HG03439 (cell line): ENCODE measurements at regions not wholly inside any gene's neighbourhood (a gene's known extent, or its start where the extent isn't known, plus 50 kb on each side); places are given as distances from the start of the nearest gene placed in this dataset.
"Not testable (repeated sequence)": the region's sequence is repeated elsewhere in the genome, so short reads cannot be mapped to it uniquely, and the experiment has no call there.

Source experiments
- ATAC-seq: cut with Tn5 transposase; IDR thresholded peaks from one replicate; pipeline ENCODE4 v1.9.1; 2021; ENCODE audit warnings: mild to moderate bottlenecking, moderate library complexity; ENCODE audit not compliant: unreplicated experiment

DNA sequence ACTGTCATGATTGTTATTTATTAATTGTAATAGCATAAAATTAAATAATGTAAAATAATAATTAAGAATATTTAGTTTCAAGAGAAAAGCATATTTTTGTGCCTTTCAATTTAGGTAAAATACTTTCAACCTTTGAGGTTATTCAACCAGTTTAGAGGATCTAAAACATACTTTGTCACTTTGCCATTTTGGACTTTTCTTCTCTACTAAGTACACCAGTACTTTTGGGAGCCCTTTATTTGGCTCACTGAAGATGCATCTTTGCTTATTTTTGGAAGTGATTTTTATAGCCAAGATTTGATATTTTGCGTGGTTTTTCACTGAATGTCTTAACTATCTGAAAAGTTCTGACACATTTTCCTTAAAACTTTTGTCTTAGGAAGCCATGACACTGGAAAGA lies 860.5 kb downstream of the SORCS1 start:
- ATAC-seq: no peak

DNA sequence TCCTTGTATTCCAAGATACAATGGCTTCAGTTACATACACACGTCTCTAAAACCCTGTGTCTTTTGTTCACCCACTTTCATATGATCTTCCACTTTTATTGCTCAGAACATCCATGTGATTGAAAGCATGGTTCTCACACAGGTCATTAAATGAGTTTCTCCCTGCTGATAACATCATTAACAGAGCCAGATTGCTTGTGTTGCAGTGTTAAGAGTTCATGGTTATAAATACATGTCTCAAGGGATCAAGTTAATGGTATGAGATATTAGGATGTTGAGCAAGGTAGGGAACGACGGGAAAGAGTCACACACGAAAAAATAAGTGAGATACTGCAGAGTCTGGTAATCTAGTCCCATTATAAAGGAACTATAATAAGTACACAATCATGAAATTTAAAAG lies 861.5 kb downstream of the SORCS1 start:
- no peak for ATAC-seq

DNA sequence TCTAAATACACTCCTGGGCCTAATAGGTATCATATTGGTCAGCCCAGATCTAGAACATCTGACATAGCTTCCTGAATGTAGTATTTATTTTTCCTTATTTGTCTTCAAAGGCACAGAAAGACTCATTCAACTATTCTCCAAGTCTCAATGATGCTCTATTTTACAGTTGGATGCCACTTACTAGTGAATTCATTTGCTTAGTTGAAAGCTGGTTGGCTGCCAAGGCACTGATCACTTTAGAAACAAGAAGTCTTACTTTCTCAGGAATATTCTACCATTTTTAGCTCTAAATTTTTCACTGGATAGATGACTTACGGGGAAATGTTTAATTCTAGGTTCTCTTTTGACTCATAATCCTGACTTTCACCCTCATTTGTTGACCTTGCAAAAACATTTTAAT lies 863.4 kb downstream of the SORCS1 start:
- no peak for ATAC-seq

DNA sequence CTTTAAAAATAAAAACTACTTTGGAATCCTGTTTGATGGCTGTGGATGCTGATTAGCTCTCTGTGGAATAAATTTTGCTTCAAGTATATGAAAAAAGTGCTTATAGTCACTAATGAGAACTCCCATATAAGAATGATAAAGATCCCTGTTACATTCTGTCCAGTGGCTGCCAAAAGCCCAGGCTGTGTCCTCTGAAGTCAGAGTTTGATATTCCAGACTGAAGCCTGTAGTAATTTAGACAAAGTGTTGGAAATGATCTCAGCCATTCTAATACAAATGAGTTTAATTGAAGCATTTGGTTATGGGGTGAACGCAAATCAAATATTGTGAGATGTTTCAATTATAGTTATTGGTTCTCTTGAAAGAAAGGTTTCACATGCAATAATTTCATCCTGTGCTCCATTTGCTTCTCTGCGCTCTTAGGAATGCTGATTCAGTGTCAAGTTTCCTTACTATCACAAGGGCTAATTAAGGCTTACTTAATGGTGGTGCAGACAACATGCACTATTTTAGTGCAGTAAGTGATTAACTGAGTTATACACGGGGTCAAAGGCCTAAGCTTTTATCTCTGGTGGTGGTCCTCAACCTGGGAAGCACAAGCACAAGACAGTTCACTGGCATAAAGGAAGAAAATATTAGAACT lies 867.6 kb downstream of the SORCS1 start:
- no peak for ATAC-seq

DNA sequence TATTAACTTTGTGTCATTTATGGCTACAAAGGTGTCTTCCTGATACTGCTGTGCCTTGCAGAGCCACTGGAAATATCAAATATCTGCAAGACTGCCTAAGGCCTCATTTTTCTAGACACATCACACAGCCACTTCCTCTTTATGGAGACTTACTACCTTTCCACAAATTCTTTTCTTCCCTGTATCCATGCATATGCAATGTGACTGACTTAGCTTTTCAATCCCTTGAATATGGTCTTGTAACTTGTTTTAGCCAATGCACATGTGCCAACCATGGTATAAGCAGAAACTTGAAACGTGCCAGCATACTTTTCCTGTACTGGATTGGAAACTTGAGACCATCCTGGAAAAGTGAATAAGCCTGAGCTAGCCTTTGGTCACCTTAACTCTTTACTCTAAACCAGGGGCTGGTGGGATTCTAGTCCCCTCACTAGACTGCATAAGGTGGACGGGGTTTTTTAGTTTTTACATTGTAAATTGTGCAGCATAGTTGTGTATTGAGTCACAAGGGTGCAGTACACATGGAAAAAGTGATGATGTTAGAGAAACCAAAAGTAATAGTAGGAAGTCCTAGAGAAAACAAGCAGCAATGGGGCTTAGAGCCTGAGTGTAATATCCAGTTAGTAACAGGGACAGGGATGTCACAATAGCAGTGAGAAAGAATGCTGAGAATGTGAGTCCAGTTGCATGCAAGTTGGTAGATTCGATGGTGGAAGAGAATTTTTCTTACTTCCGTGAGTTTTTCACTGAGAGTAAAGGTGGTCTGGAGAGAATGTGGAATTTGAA lies 879.5 kb downstream of the SORCS1 start:
- no peak for ATAC-seq

DNA sequence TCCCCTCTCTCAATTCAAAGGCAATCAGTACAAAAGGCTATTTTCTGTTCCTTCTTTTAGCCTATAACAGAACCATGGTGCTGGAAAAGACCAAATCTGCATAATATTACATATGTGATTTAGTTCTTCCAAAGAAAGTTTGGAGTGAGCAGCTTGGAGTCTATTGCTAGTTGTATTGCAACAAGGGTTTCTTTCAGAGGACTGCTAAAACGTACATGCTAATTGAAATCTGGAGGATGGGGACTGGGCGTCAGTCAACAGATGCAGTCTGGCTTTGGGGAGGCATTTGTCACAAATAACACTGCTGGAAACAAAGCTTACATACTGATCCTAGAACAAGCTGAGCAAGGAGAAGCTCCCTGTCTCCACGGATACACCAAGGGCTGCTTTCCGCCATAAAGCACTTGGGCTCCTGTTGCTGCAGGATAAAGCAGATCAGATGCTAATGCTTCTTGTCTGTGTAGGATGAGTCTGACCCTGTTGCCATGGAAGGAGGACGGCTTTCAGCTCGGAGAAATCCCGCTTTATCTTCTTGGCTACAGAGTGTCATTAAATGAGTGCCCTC lies 883.5 kb downstream of the SORCS1 start:
- ATAC-seq: no peak

DNA sequence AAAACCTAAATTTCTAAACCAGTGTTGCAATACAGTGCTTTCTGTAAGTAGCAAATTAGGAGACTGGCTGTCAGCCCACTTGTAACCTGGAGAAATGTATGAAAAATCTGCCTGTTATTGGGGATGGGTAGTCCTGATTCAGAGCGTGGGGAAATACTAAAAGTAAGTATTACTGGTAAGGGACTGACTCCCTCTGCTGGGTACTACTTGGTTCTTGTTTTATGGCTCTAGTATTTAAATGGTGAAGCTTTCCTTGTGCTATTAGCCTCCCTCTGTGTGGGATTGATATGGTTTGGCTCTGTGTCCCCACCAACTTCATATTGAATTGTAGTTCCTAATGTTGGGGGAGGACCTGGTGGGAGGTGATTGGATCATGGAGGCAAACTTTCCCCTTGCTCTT lies 886.1 kb downstream of the SORCS1 start:
- no peak for ATAC-seq

DNA sequence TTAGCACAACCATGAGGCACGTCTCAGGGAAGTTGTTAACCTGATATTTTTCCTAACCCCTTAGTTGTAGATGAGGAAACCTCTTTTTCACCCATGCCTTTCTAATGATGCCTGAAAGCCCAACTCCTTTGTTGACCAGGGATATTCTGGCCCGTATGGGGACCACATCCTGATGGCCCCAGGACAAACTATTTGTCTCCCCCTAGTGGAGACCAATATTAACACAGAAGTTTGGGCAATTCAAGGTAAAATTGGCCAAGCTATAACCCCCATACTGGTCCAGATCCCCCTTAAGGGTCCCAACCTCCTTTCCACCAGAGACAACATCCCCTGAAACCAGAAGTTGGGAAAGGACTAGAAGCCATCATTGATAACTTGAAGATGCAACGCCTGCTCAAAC lies 893.3 kb downstream of the SORCS1 start:
- no peak for ATAC-seq

DNA sequence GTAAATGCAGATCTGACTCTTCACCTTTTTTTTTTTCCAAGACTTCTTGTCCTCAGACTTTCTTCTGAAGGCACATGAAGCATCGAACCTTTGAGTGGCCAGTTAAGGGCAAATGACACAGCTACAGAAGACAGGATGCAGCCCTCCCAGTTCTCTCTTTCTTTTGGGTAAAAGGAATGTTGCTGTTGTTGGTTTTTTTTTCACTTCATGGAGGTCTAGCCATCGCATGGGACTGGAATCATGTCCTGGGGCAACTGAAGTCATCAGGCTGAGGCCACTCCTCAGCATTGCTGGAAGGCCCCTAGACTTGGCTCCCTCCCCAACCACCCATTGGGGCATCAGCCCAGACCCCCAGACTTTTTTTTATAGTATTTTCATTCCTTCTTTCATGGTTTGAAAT lies 896.5 kb downstream of the SORCS1 start:
- ATAC-seq: no peak

DNA sequence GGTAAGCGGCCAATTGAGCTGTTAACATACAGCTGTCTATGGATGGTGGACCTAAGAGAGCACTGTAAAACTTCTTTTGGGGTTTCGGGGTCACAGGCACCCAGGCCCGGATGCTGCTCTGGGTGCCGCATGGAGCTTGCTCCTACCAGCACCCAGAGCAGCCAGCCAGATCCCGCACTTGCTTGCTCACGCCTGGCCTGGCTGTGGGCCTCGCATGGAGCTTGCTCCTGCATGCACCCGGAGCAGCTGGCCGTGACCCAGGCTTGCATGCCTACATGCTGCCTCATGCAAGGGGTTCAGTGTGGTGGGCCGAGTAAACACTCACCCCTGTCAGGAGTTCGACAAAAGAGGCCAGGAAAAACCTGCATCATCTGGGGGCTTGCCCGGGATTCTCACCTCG lies 896.9 kb downstream of the SORCS1 start:
- ATAC-seq: no peak

DNA sequence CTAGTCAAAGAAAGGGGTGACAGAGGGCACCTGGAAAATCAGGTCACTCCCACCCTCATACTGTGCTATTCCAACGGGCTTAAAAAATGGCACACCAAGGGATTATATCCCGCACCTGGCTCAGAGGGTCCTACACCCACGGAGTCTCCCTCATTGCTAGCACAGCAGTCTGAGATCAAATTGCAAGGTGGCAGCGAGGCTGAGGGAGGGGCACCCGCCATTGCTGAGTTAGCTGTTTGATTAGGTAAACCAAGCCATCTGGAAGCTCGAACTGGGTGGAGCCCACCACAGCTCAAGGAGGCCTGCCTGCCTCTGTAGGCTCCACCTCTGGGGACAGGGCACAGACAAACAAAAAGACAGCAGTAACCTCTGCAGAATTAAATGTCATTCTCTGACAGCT lies 907.1 kb downstream of the SORCS1 start:
- not testable (repeated sequence) for ATAC-seq

DNA sequence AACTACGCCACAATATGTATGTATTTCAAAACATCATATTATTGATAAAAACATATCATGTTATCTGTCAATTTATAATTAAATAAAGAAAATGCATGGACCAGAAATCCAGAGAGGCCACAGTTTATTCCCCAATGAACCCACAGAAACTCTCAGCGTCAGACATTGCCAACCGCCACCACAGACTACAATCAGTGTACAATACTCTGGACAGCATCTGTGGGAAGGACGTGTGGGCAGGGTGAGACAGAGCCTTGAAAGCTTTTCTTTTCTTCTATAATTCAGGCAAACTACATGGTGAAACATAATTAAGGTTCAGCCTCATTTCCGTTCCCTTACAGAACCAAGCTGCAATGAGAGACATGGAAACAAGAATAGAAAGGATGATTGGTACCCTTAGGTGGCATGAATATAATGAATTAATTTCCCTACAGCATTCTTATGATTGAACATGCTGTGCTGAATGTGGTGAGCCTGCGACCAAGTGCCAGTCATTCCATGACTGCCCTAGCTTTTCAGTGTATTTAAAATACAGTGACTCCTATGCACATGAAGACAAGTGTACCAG lies 909.3 kb downstream of the SORCS1 start:
- no peak for ATAC-seq

DNA sequence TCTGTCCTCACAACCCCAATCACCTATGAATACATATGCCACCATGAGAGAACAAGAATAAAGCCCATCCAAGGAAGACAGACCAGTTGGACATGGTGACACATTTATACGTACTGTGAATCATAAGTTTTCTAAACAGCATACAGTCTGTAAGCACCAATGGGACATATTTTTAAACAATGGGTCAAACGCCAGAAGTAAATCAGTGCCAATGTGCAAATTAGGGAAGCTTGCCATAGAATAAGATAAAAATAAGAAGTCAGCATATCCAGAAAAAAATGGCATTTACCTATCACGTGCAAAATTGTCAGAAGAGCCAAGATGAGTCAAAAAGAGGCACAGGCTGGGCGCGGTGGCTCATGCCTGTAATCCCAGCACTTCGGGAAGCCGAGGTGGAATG lies 910.4 kb downstream of the SORCS1 start:
- no peak for ATAC-seq

DNA sequence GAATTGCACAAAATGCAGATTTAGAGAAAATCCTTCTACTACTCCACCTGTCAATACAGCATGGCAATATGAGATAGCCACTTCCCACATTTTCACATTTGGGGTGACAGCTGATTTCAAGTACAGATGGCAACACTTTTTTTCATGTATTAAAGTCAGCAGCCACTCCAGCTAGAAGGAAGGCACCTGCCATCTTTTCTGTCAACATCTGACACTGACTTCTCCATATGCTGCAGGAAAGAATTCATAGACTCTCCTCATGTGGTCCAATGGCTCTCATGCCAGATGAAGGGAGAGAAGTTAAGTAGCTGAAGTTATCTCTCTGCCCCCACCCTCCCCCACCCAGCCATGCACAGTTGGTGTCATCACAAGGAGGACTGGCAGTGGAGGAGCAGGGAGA lies 912.0 kb downstream of the SORCS1 start:
- ATAC-seq: no peak

DNA sequence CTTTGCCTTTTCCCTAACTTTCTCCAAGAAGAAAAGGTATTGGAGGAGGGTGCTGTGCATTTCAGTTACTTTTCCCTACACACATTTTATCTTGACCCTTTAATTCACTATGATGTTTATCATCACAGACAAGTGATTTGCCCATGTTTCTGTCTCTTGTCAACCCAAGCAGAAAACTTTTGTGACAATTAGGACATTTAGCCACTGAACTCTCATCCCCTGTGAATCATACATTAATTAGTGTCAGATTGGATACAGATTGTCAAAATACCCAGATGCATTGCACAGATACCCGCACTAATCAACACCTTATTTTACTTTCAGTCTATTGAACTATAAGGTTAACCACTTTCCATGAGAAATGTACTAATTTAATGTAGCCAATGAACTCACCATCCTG lies 912.9 kb downstream of the SORCS1 start:
- ATAC-seq: no peak

DNA sequence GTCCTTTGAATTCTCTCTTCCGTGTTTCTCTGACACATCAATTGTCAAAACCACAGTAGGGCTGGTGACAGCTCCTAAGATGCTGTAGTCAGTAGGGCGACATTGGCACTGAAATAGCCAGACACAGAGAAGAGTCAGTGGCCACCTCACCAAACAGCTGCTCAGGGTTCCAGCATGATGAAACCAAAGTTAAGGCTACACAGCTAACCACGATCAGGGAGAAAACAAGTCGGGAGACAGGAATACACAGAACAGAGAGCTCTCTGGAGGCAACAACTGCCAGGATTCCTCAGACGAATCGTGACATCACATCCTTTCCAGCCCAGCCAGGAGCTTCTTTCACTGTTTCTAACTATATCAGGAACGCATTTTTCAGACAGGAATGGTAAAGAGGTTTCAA lies 922.2 kb downstream of the SORCS1 start:
- no peak for ATAC-seq

DNA sequence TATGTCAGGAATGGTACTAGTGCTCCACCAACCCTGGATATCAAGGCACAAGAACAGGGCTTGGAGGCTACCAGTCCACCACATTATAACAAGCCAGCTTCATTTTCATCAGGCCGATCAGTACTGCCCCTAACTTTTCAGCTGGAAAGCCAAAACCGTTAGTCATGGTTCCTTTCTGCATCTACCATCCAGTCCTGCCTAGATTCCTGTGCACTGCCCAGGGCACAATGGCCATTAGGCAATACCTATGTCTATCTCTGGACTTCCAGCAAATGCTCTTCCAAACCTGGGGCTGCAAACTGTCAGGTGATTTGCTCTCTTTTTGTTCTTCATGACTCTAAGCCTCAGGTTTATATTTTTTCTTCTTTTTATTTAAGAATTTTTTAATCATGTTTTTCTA lies 937.7 kb downstream of the SORCS1 start:
- no peak for ATAC-seq

DNA sequence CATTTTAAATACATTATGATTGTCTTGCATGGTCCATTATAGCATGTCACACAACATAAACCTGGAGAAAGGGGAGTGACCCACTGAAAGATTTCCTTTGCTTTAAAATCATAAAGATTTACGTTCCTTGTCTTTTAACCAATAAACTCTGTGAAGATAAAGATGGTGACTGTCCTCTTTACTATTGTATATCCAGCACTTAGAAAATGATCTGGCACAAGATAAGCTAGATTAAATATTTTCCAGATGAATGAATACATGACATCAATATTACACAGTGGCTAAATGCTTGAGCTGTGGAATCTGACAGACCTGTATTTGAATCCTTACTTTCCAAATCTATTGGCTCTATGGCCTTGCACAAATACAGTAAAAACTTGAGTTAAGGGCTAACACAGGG lies 938.4 kb downstream of the SORCS1 start:
- ATAC-seq: no peak

DNA sequence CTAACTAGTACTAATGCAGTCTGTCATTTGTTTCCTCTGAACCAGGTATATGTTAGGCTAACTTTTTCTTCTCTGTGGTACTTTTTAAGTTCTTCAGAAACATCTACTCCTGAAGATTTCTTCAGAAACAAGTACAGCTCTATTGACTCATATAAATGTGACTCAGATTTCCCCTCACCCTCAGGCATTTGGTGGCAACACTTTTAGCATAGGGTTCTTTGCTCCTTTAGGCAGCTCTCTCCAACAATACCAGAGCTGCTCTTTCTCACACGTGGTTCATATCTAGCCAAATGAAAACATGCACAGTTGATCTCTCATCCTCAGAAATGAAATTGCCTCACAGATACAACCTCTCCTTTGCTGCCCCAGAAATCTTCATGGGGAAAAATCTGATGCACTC lies 939.8 kb downstream of the SORCS1 start:
- ATAC-seq: no peak

DNA sequence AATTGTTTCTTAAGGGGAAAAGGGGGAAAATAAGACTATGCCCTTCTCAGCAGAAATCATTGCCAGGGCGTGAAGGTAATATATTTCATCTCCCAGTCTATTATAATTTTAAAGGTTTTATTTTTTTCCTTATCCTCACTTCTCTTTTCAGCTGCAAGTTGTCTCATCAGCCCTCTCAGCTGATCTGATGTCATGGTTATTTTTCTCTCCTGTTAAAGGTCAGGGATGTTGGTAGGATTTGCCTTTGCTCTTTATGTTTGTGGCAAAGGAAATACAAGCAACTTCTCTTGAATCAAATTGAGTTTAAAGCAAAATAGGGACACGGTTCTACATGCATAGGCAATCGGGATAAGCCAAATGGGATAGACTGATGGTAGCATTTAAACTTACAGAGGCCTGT lies 946.9 kb downstream of the SORCS1 start:
- no peak for ATAC-seq

DNA sequence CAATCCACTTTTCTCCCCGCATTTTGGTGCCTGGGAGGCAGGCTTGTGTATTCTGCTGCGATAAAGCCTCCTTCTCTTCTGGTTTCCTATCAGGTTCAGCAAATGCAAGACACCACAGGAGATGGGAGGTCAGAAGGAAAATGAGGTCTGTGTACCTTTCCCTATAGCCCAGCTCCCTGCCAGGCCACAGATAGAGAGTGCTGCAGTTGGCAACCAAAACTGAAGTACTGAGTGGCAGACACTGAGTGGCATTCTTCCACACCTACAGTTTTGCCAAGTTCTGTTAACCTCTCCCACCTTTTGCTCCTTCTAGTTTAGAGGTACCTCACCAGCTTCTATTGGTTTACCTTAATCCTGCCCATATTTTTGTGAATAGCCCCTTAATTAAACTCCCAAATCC lies 948.4 kb downstream of the SORCS1 start:
- no peak for ATAC-seq

DNA sequence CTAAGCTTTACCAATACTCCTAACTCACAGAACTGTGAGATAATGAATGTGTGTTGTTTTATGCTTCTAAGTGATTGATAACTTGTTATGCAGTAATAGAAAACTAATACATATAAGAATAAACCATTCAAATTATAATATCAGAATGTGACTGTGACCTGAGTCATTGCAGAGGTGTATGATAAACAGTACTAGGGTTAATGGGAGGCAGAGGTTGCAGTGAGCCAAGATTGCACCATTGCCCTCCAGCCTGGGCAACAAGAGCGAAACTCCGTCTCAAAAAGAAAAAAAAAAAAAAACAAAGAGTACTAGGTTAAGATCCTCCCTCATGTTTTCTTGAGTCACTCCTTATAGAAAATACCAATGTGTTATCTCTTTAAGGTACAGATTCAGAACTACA lies 950.3 kb downstream of the SORCS1 start:
- no peak for ATAC-seq
